ENCODE measurements at regions not wholly inside any gene's neighbourhood (a gene's known extent, or its start where the extent isn't known, plus 50 kb on each side); places are given as distances from the start of the nearest gene placed in this dataset.

- no peaks in the 10 kb centered on the region for H3K4me1 ChIP-seq
- WGBS, 2 donors, result 75 to 81% methylated on average over 2 of the region's 2 CpGs
- TF ChIP-seq POLR2A (IDR thresholded peaks at IDR 0.05) (no peak), EP300 (IDR thresholded peaks at IDR 0.05) (no peak), POLR2AphosphoS5 (IDR thresholded peaks at IDR 0.05) (no peak)
- ATAC-seq (ENCODE audit: low FRiP score in 2 of 2) (no peak), DNase-seq (no peak)
- H3K27ac ChIP-seq, result no peak overlapping the region
- H3K9me3 ChIP-seq, result no peaks in the 10 kb centered on the region
- no peak overlapping the region for H3K4me3 ChIP-seq
- H3K27me3 ChIP-seq, result no peaks in the 10 kb centered on the region
- no peaks in the 10 kb centered on the region for H3K36me3 ChIP-seq
These were observed 1196.7 kb upstream of the TENM4 start for GRCh38 chr11:80637571-80637970.

GRCh38 chr11:80636999-80637398 lies 1196.2 kb upstream of the TENM4 start:
- no peak for ATAC-seq (ENCODE audit: low FRiP score in 2 of 2)
- TF ChIP-seq POLR2A (IDR thresholded peaks at IDR 0.05) (no peak), POLR2AphosphoS5 (IDR thresholded peaks at IDR 0.05) (no peak), CTCF (IDR thresholded peaks at IDR 0.05) (no peak), EP300 (IDR thresholded peaks at IDR 0.05) (no peak)
- 92 to 94% methylated on average over 3 of the region's 3 CpGs for WGBS, 2 donors

GRCh38 chr11:80635178-80635577 lies 1194.3 kb upstream of the TENM4 start:
- no peak overlapping the region for H3K27ac ChIP-seq
- WGBS, 2 donors, result 70 to 78% methylated on average over 3 of the region's 3 CpGs
- TF ChIP-seq CTCF (IDR thresholded peaks at IDR 0.05) (no peak), EP300 (IDR thresholded peaks at IDR 0.05) (no peak), POLR2AphosphoS5 (IDR thresholded peaks at IDR 0.05) (no peak), POLR2A (IDR thresholded peaks at IDR 0.05) (no peak)

More at GRCh38 chr11:80636999-80637398, 1196.2 kb upstream of the TENM4 start:
- no peaks in the 10 kb centered on the region for H3K27me3 ChIP-seq
- no peaks in the 10 kb centered on the region for H3K9me3 ChIP-seq
- no peaks in the 10 kb centered on the region for H3K4me1 ChIP-seq
- no peak overlapping the region for H3K4me3 ChIP-seq
- no peak overlapping the region for H3K27ac ChIP-seq
- DNase-seq, result no peak
- no peaks in the 10 kb centered on the region for H3K36me3 ChIP-seq

GRCh38 chr11:80632691-80633090 lies 1191.9 kb upstream of the TENM4 start:
- no peak for ATAC-seq (ENCODE audit: low FRiP score in 2 of 2)
- no peaks in the 10 kb centered on the region for H3K27me3 ChIP-seq
- H3K36me3 ChIP-seq, result no peaks in the 10 kb centered on the region
- no peak overlapping the region for H3K27ac ChIP-seq
- 48 to 57% methylated on average over 4 of the region's 4 CpGs for whole genome bisulfite sequencing, 2 donors
- TF ChIP-seq CTCF (IDR thresholded peaks at IDR 0.05), result no peak
- TF ChIP-seq EP300 (IDR thresholded peaks at IDR 0.05), result no peak
- TF ChIP-seq POLR2AphosphoS5 (IDR thresholded peaks at IDR 0.05), result no peak
- TF ChIP-seq POLR2A (IDR thresholded peaks at IDR 0.05), result no peak
- no peak for DNase-seq
- H3K4me3 ChIP-seq, result no peak overlapping the region
- H3K9me3 ChIP-seq, result no peaks in the 10 kb centered on the region
- no peaks in the 10 kb centered on the region for H3K4me1 ChIP-seq

More at GRCh38 chr11:80635178-80635577, 1194.3 kb upstream of the TENM4 start:
- no peaks in the 10 kb centered on the region for H3K27me3 ChIP-seq
- ATAC-seq (ENCODE audit: low FRiP score in 2 of 2) (no peak), DNase-seq (no peak)
- no peaks in the 10 kb centered on the region for H3K9me3 ChIP-seq
- no peaks in the 10 kb centered on the region for H3K4me1 ChIP-seq
- no peak overlapping the region for H3K4me3 ChIP-seq
- no peaks in the 10 kb centered on the region for H3K36me3 ChIP-seq

- DNase-seq (no peak), ATAC-seq (ENCODE audit: low FRiP score in 2 of 2) (no peak)
- H3K36me3 ChIP-seq, result no peaks in the 10 kb centered on the region
- H3K4me1 ChIP-seq, result no peaks in the 10 kb centered on the region
- no peak overlapping the region for H3K27ac ChIP-seq
- no peak overlapping the region for H3K4me3 ChIP-seq
- 86 to 90% methylated on average over 2 of the region's 2 CpGs for WGBS, 2 donors
- TF ChIP-seq EP300 (IDR thresholded peaks at IDR 0.05), result no peak
- no peak for TF ChIP-seq POLR2A (IDR thresholded peaks at IDR 0.05)
- no peak for TF ChIP-seq POLR2AphosphoS5 (IDR thresholded peaks at IDR 0.05)
- TF ChIP-seq CTCF (IDR thresholded peaks at IDR 0.05), result no peak
- no peaks in the 10 kb centered on the region for H3K27me3 ChIP-seq
- H3K9me3 ChIP-seq, result no peaks in the 10 kb centered on the region
These were observed 1191.3 kb upstream of the TENM4 start for GRCh38 chr11:80632156-80632555.
